NCI-H2196 (cell line): ENCODE measurements at regions not wholly inside any gene's neighbourhood (a gene's known extent, or its start where the extent isn't known, plus 50 kb on each side); places are given as distances from the start of the nearest gene placed in this dataset.

Experiments
- DNase-seq: peaks from one replicate; lab custom pipeline; 2025; ENCODE audit not compliant: unreplicated experiment; lab: John Stamatoyannopoulos, UW

- DNase-seq = no peak
Measured at GRCh38 chr4:123496421-123496820, 99.8 kb downstream of the SPRY1 start.

GRCh38 chr4:123497340-123497739 lies 100.7 kb downstream of the SPRY1 start:
- DNase-seq = no peak

- DNase-seq = no peak
Measured at GRCh38 chr4:123501733-123502132, 105.1 kb downstream of the SPRY1 start.

GRCh38 chr4:123503698-123504363 lies 107.2 kb downstream of the SPRY1 start:
- no peak for DNase-seq

GRCh38 chr4:123505095-123506010 lies 108.8 kb downstream of the SPRY1 start:
- DNase-seq = peak; percentile 30

- no peak for DNase-seq
Measured at GRCh38 chr4:123506011-123506695, 109.6 kb downstream of the SPRY1 start.

- no peak for DNase-seq
Measured at GRCh38 chr4:123507376-123507775, 110.8 kb downstream of the SPRY1 start.

GRCh38 chr4:123510221-123510620 lies 113.6 kb downstream of the SPRY1 start:
- no peak for DNase-seq

- no peak for DNase-seq
Measured at GRCh38 chr4:123510659-123511058, 114.1 kb downstream of the SPRY1 start.

GRCh38 chr4:123516576-123516975 lies 120.0 kb downstream of the SPRY1 start:
- DNase-seq = no peak

GRCh38 chr4:123517176-123517575 lies 120.6 kb downstream of the SPRY1 start:
- DNase-seq = no peak

- DNase-seq = no peak
Measured at GRCh38 chr4:123517971-123518370, 121.4 kb downstream of the SPRY1 start.

GRCh38 chr4:123520325-123520724 lies 123.7 kb downstream of the SPRY1 start:
- no peak for DNase-seq

- DNase-seq = no peak
Measured at GRCh38 chr4:123522081-123522480, 125.5 kb downstream of the SPRY1 start.

- no peak for DNase-seq
Measured at GRCh38 chr4:123522646-123523045, 126.1 kb downstream of the SPRY1 start.

GRCh38 chr4:123524958-123525628 lies 128.5 kb downstream of the SPRY1 start:
- no peak for DNase-seq

- DNase-seq = no peak
Measured at GRCh38 chr4:123526511-123526910, 129.9 kb downstream of the SPRY1 start.

- no peak for DNase-seq
Measured at GRCh38 chr4:123528501-123529277, 132.1 kb downstream of the SPRY1 start.

GRCh38 chr4:123529278-123529568 lies 132.6 kb downstream of the SPRY1 start:
- DNase-seq = no peak

- no peak for DNase-seq
Measured at GRCh38 chr4:123530357-123530756, 133.8 kb downstream of the SPRY1 start.
